ENCODE measurements at regions not wholly inside any gene's neighbourhood (a gene's known extent, or its start where the extent isn't known, plus 50 kb on each side); places are given as distances from the start of the nearest gene placed in this dataset.

GRCh38 chr4:96152824-96153223 lies 312.9 kb downstream of the PDHA2 start:
- TF ChIP-seq CTCF (optimal IDR thresholded peaks at IDR 0.05 in 1 of 3, IDR thresholded peaks at IDR 0.05 in 1 of 3, conservative IDR thresholded peaks at IDR 0.05 in 1 of 3; ENCODE audit: extremely low read depth in 1 of 3, insufficient read depth in 2 of 3, low read length in 3 of 3) (no peak), EZH2 (IDR thresholded peaks at IDR 0.05; ENCODE audit: low read length) (no peak)

All from keratinocyte (primary cell).